GM10266 (cell line): ENCODE measurements at regions not wholly inside any gene's neighbourhood (a gene's known extent, or its start where the extent isn't known, plus 50 kb on each side); places are given as distances from the start of the nearest gene placed in this dataset.

Experiments used
- DNase-seq: peaks from one replicate; pipeline ENCODE4 v3.0.0; 2012; ENCODE audit errors: extremely low spot score
- TF ChIP-seq, protein P1 (sequence below): IDR thresholded peaks from 2 replicates; pipeline ENCODE4 v1.5.1; 2012; ENCODE audit warnings: mild to moderate bottlenecking, low read depth; ENCODE audit not compliant: control insufficient read depth, insufficient read depth; ENCODE audit errors: missing control alignments

DNA sequence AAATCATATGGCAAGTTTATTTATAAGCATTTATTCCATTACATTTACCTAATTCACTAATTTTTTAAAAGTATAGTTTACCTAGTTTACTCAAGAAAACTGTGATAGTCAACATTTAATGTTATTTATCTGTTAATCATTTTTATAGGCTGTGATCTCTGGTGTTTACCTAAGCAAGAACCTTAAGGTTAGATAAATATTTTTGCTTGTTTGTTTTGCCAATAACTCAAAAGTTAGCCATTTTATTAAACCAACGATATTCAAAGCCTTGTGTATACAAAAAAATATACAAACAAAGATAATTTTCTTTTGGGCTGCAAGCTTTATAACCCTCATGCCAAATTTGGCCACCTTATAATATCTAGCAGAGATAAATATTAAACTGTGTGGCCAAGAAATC lies 157.3 kb downstream of the SLCO1B3 start:
- TF ChIP-seq, protein P1, sequence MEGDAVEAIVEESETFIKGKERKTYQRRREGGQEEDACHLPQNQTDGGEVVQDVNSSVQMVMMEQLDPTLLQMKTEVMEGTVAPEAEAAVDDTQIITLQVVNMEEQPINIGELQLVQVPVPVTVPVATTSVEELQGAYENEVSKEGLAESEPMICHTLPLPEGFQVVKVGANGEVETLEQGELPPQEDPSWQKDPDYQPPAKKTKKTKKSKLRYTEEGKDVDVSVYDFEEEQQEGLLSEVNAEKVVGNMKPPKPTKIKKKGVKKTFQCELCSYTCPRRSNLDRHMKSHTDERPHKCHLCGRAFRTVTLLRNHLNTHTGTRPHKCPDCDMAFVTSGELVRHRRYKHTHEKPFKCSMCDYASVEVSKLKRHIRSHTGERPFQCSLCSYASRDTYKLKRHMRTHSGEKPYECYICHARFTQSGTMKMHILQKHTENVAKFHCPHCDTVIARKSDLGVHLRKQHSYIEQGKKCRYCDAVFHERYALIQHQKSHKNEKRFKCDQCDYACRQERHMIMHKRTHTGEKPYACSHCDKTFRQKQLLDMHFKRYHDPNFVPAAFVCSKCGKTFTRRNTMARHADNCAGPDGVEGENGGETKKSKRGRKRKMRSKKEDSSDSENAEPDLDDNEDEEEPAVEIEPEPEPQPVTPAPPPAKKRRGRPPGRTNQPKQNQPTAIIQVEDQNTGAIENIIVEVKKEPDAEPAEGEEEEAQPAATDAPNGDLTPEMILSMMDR, result no peak
- DNase-seq, result no peak

GRCh38 chr12:20969766-20970165 lies 159.3 kb downstream of the SLCO1B3 start:
- TF ChIP-seq, protein P1, result no peak
- DNase-seq, result no peak

DNA sequence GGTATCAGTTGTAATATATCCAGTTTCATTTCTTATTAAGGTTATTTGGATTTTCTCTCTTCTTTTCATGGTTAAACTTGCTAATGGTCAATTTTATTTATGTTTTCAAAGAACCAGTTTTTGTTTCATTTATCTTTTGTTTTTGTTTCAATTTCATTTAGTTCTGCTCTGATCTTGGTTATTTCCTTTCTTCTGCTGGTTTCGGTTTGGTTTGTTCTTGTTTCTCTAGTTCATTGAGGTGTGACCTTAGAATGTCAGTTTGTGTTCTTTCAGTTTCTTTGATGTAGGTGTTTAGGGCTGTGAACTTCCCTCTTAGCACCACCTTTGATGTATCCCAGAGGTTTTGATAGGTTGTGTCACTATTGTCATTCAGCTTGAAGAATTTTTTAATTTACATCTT lies 145.6 kb upstream of the SLCO1B1 start:
- no peak for DNase-seq
- TF ChIP-seq, protein P1, result no peak

DNA sequence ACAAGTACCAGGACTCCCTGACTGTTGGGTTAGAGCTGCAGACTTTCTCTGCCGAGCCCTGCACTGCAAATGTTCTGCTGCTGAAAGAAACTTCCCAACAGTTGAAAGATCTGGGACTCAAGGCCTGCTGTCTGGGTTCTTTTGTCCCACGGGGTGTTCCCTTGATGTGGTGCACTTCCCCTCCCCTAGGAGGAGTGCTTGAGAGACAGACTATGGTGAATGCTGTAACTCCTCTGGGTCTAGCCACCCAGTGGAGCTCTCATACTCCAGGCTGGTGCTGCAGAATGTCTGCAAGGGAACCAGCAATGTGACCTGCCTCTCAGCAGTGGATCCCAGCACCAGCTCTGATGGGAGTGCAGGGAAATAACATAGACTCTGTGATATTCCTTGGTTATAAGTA lies 129.2 kb upstream of the SLCO1B1 start:
- no peak for DNase-seq
- TF ChIP-seq, protein P1, result no peak

DNA sequence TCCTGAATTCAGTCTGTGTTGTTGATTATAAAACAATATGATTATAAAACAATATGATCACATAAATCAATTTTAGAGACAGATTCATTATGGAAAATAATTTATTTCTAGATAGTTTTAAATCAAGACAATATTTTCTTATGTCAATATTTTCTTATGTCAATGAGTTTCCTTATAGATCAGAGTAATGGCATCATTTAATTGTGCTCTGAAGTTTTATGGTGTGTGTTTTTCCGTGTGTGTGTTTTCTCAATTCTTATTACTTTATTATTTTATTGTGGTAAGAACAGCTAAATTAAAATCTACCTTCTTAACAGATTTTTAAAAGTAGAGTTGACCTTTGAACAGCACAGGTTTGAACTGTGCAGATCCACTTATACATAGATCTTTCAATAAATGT lies 105.3 kb upstream of the SLCO1B1 start:
- DNase-seq, result no peak
- TF ChIP-seq, protein P1, result no peak

GRCh38 chr12:21026302-21026701 lies 104.7 kb upstream of the SLCO1B1 start:
- DNase-seq, result no peak
- TF ChIP-seq, protein P1, result no peak

DNA sequence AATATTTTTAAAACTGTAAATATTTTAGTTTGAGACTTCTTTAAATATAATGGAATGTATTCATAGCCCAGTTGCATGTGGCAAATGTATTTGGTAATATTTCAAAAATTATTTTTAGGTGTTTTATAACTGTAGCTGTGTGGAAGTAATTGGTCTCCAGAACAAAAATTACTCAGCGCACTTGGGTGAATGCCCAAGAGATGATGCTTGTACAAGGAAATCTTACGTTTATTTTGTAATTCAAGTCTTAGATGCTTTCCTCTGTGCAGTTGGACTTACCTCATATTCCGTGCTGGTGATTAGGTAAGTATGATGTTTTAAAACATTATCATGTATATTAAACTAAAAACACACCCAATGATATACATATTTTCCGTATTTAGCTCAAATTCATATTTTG lies 76.7 kb upstream of the SLCO1B1 start:
- TF ChIP-seq, protein P1, result no peak
- no peak for DNase-seq
